ENCODE measurements at regions not wholly inside any gene's neighbourhood (a gene's known extent, or its start where the extent isn't known, plus 50 kb on each side); places are given as distances from the start of the nearest gene placed in this dataset.
"Not testable (repeated sequence)": the region's sequence is repeated elsewhere in the genome, so short reads cannot be mapped to it uniquely, and the experiment has no call there.

- DNase-seq (ENCODE audit: low read depth in 4 of 4, low spot score in 2 of 4), result no peak
Measured at GRCh38 chr17:70278844-70279462, 109.6 kb downstream of the KCNJ2 start.

- DNase-seq (ENCODE audit: low read depth in 4 of 4, low spot score in 2 of 4), result no peak
Measured at GRCh38 chr17:70286391-70286790, 117.1 kb downstream of the KCNJ2 start.

- DNase-seq (ENCODE audit: low read depth in 4 of 4, low spot score in 2 of 4), result no peak
Measured at GRCh38 chr17:70288540-70289290, 119.4 kb downstream of the KCNJ2 start.

- no peak for DNase-seq (ENCODE audit: low read depth in 4 of 4, low spot score in 2 of 4)
Measured at GRCh38 chr17:70290770-70291169, 121.4 kb downstream of the KCNJ2 start.

- no peak for DNase-seq (ENCODE audit: low read depth in 4 of 4, low spot score in 2 of 4)
Measured at GRCh38 chr17:70292366-70292765, 123.0 kb downstream of the KCNJ2 start.

GRCh38 chr17:70293564-70294310 lies 124.4 kb downstream of the KCNJ2 start:
- DNase-seq (ENCODE audit: low read depth in 4 of 4, low spot score in 2 of 4), result not testable (repeated sequence)

GRCh38 chr17:70295329-70295728 lies 126.0 kb downstream of the KCNJ2 start:
- DNase-seq (ENCODE audit: low read depth in 4 of 4, low spot score in 2 of 4), result no peak

GRCh38 chr17:70295731-70296130 lies 126.4 kb downstream of the KCNJ2 start:
- DNase-seq (ENCODE audit: low read depth in 4 of 4, low spot score in 2 of 4), result no peak

- DNase-seq (ENCODE audit: low read depth in 4 of 4, low spot score in 2 of 4), result no peak
Measured at GRCh38 chr17:70296456-70296855, 127.1 kb downstream of the KCNJ2 start.

- DNase-seq (ENCODE audit: low read depth in 4 of 4, low spot score in 2 of 4), result no peak
Measured at GRCh38 chr17:70297397-70297796, 128.1 kb downstream of the KCNJ2 start.

GRCh38 chr17:70298929-70299531 lies 129.7 kb downstream of the KCNJ2 start:
- DNase-seq (ENCODE audit: low read depth in 4 of 4, low spot score in 2 of 4), result no peak

GRCh38 chr17:70307430-70308225 lies 138.3 kb downstream of the KCNJ2 start:
- no peak for DNase-seq (ENCODE audit: low read depth in 4 of 4, low spot score in 2 of 4)

- DNase-seq (ENCODE audit: low read depth in 4 of 4, low spot score in 2 of 4), result no peak
Measured at GRCh38 chr17:70308618-70309017, 139.3 kb downstream of the KCNJ2 start.

- no peak for DNase-seq (ENCODE audit: low read depth in 4 of 4, low spot score in 2 of 4)
Measured at GRCh38 chr17:70310221-70310672, 140.9 kb downstream of the KCNJ2 start.

GRCh38 chr17:70313086-70313852 lies 143.9 kb downstream of the KCNJ2 start:
- DNase-seq (ENCODE audit: low read depth in 4 of 4, low spot score in 2 of 4), result no peak

GRCh38 chr17:70314096-70314495 lies 144.8 kb downstream of the KCNJ2 start:
- no peak for DNase-seq (ENCODE audit: low read depth in 4 of 4, low spot score in 2 of 4)

- no peak for DNase-seq (ENCODE audit: low read depth in 4 of 4, low spot score in 2 of 4)
Measured at GRCh38 chr17:70314506-70314905, 145.2 kb downstream of the KCNJ2 start.

GRCh38 chr17:70317421-70317820 lies 148.1 kb downstream of the KCNJ2 start:
- no peak for DNase-seq (ENCODE audit: low read depth in 4 of 4, low spot score in 2 of 4)

- no peak for DNase-seq (ENCODE audit: low read depth in 4 of 4, low spot score in 2 of 4)
Measured at GRCh38 chr17:70318051-70318450, 148.7 kb downstream of the KCNJ2 start.

- DNase-seq (ENCODE audit: low read depth in 4 of 4, low spot score in 2 of 4), result no peak
Measured at GRCh38 chr17:70319516-70319915, 150.2 kb downstream of the KCNJ2 start.
